Body of pancreas (tissue), 4 donors: ENCODE measurements at regions not wholly inside any gene's neighbourhood (a gene's known extent, or its start where the extent isn't known, plus 50 kb on each side); places are given as distances from the start of the nearest gene placed in this dataset.

ENCODE experiments used
- ATAC-seq: fragments of 150-250 bp; one replicate; pipeline ENCODE4 v1.9.1; 2016
- DNase-seq, 4 donors: peaks; one replicate each; pipeline ENCODE4 v3.0.0-alpha.2; 2019
- H3K27ac ChIP-seq, 4 donors: fragments of 200-600 bp; sonication (generic); 1 replicate in 3 of 4; 2 replicates in 1 of 4; pipeline versions ENCODE4 v1.5.1 to v1.6.1; 2016 to 2019; ENCODE audit warnings: mild to moderate bottlenecking in 1 of 4, mixed read lengths in 1 of 4, moderate library complexity in 1 of 4
- H3K27me3 ChIP-seq, 2 donors: fragments of 200-600 bp; sonication (generic); one replicate each; pipeline ENCODE4 v1.6.0; 2016; ENCODE audit warnings: mild to moderate bottlenecking in 1 of 2
- H3K36me3 ChIP-seq, 2 donors: fragments of 200-600 bp; sonication (generic); replicated peaks in 1 of 2; 2 replicates each; pipeline ENCODE4 v1.5.1; 2016; ENCODE audit warnings: low read depth in 2 of 2; ENCODE audit not compliant: insufficient read depth in 1 of 2
- H3K4me1 ChIP-seq: fragments of 200-600 bp; sonication (generic); one replicate; pipeline ENCODE4 v1.6.0; 2016
- H3K4me3 ChIP-seq, 2 donors: fragments of 200-600 bp; sonication (generic); 1 replicate in 1 of 2; 2 replicates in 1 of 2; pipeline ENCODE4 v1.5.1; 2016 to 2019
- H3K9me3 ChIP-seq, 3 donors: fragments of 200-600 bp; sonication (generic); 1 replicate in 2 of 3; 2 replicates in 1 of 3; pipeline ENCODE4 v1.5.1; 2016
- CTCF ChIP-seq, 7 experiments: fragments of 450-650 bp in 4 of 7; fragments of 200-600 bp in 3 of 7; sonication (generic) in 3 of 7; IDR thresholded peaks; one replicate each; pipeline ENCODE4 v1.5.1; 2016 to 2019; ENCODE audit warnings: antibody characterized with exemption in 7 of 7
- POLR2A ChIP-seq, 3 donors: fragments of 450-650 bp; IDR thresholded peaks; one replicate each; pipeline ENCODE4 v1.6.1; 2016; ENCODE audit warnings: antibody characterized with exemption in 3 of 3, mild to moderate bottlenecking in 2 of 3
- WGBS, 2 donors: methylation state at CpG; one replicate each; pipeline ENCODE4 v1.1.5; 2017; 5-methylcytosine and 5-hydroxymethylcytosine counted together
- intact Hi-C: fragments of 100-400 bp; cut with DNase I; formaldehyde crosslinking; loops from one replicate; pipeline ENCODE4 v1.15.1; 2023

DNA sequence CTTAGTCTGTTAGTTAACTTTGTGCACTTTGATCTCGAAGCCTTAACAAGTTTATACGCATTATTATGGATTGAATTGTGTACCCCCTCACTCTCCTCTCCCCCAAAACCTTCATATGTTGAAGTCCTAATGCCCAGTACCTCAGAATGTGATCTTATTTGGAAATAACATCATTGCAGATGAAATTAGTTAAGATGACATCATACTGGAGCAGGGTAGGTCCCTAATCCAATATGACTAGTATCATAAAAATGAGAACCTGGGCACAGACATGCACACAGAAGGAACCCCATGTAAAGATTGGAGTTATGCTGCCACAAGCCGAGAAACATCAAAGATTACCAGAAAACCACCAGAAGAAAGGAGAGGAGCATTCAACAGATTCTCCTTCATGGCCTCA lies 85.8 kb upstream of the TSC22D1 start:
- Histone ChIP-seq H3K27ac (no peak overlapping the region), H3K36me3 (no peaks in the 10 kb centered on the region), H3K4me3 (no peak overlapping the region), H3K9me3 (no peaks in the 10 kb centered on the region), H3K27me3 (no peaks in the 10 kb centered on the region), H3K4me1 (no peaks in the 10 kb centered on the region)
- DNase-seq (no peak), ATAC-seq (no peak)
- intact Hi-C loops, result no loop called here
- TF ChIP-seq POLR2A (IDR thresholded peaks at IDR 0.05), result no peak
- no peak for TF ChIP-seq CTCF (IDR thresholded peaks at IDR 0.05)
- 82 to 86% methylated on average over 3 of the region's 3 CpGs for WGBS, 2 donors

DNA sequence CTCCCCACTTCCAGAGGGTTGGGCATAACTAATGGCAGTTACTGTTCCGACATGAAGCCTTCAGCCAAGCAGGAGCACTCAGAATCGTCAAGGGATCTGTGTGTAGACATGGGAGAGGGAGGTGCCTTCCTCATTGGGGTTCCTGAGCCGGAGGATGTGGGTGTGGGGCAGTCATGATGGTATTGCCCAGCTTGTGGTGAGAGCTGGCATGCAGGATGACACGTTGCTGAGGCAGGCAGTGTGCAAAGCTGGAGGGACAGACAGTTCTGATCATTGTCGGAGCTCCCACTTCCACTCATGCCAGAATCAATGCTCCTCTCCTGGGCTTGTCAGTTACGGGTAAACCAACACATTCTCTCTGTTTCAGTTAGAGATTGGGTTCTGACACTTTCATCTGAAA lies 83.9 kb upstream of the TSC22D1 start:
- DNase-seq (no peak), ATAC-seq (no peak)
- Histone ChIP-seq H3K4me1 (no peaks in the 10 kb centered on the region), H3K36me3 (no peaks in the 10 kb centered on the region), H3K27ac (no peak overlapping the region), H3K4me3 (no peak overlapping the region), H3K9me3 (no peaks in the 10 kb centered on the region), H3K27me3 (no peaks in the 10 kb centered on the region)
- intact Hi-C loops, result no loop called here
- WGBS, 2 donors, result 66 to 68% methylated on average over 5 to 6 of the region's 6 CpGs
- TF ChIP-seq CTCF (IDR thresholded peaks at IDR 0.05) (no peak), POLR2A (IDR thresholded peaks at IDR 0.05) (no peak)

- no peak overlapping the region for H3K27ac ChIP-seq
- intact Hi-C loops, result no loop called here
- H3K4me1 ChIP-seq, result peaks cover 5% of the 10 kb centered on the region
- no peak for ATAC-seq
- no peaks in the 10 kb centered on the region for H3K36me3 ChIP-seq
- H3K4me3 ChIP-seq, result no peak overlapping the region
- H3K27me3 ChIP-seq, result no peaks in the 10 kb centered on the region
- H3K9me3 ChIP-seq, result no peaks in the 10 kb centered on the region
- 39 to 41% methylated on average over 3 of the region's 3 CpGs for WGBS, 2 donors
- TF ChIP-seq CTCF (IDR thresholded peaks at IDR 0.05) (no peak), POLR2A (IDR thresholded peaks at IDR 0.05) (no peak)
- DNase-seq, result no peak
Observed at GRCh38 chr13:44652962-44653660, 77.0 kb upstream of the TSC22D1 start.

GRCh38 chr13:44652168-44652567 lies 76.0 kb upstream of the TSC22D1 start:
- Histone ChIP-seq H3K27me3 (no peaks in the 10 kb centered on the region), H3K4me3 (no peak overlapping the region), H3K27ac (no peak overlapping the region), H3K36me3 (no peaks in the 10 kb centered on the region), H3K4me1 (peaks cover 6% of the 10 kb centered on the region), H3K9me3 (no peaks in the 10 kb centered on the region)
- intact Hi-C loops, result no loop called here
- DNase-seq (no peak), ATAC-seq (no peak)
- WGBS, 2 donors, result 44 to 50% methylated on average over 3 of the region's 3 CpGs
- TF ChIP-seq CTCF (IDR thresholded peaks at IDR 0.05), result no peak
- TF ChIP-seq POLR2A (IDR thresholded peaks at IDR 0.05), result no peak

- Histone ChIP-seq H3K36me3 (no peaks in the 10 kb centered on the region), H3K27ac (no peak overlapping the region), H3K27me3 (no peaks in the 10 kb centered on the region), H3K4me3 (no peak overlapping the region), H3K9me3 (no peaks in the 10 kb centered on the region), H3K4me1 (peaks cover 6% of the 10 kb centered on the region)
- no peak for DNase-seq
- intact Hi-C loops, result no loop called here
- 83 to 89% methylated on average over 3 of the region's 3 CpGs for WGBS, 2 donors
- no peak for TF ChIP-seq POLR2A (IDR thresholded peaks at IDR 0.05)
- no peak for TF ChIP-seq CTCF (IDR thresholded peaks at IDR 0.05)
- ATAC-seq, result no peak
Observed at GRCh38 chr13:44651724-44652123, 75.6 kb upstream of the TSC22D1 start.
